GM12864 (cell line): ENCODE measurements at regions not wholly inside any gene's neighbourhood (a gene's known extent, or its start where the extent isn't known, plus 50 kb on each side); places are given as distances from the start of the nearest gene placed in this dataset.

Experiments used
- DNase-seq: peaks from one replicate; pipeline ENCODE4 v3.0.0-alpha.2; 2011; ENCODE audit warnings: low read depth
- H3K4me3 ChIP-seq: 2 replicates; pipeline ENCODE4 v1.5.1; 2011; ENCODE audit warnings: mild to moderate bottlenecking, low read depth, low read length, control low read depth
- TF ChIP-seq, protein P1 (sequence below): IDR thresholded peaks from 2 replicates; pipeline ENCODE4 v1.5.1; 2011; ENCODE audit warnings: low read depth, mild to moderate bottlenecking, moderate library complexity, low read length, control low read depth, inconsistent platforms; ENCODE audit errors: missing control alignments

DNA sequence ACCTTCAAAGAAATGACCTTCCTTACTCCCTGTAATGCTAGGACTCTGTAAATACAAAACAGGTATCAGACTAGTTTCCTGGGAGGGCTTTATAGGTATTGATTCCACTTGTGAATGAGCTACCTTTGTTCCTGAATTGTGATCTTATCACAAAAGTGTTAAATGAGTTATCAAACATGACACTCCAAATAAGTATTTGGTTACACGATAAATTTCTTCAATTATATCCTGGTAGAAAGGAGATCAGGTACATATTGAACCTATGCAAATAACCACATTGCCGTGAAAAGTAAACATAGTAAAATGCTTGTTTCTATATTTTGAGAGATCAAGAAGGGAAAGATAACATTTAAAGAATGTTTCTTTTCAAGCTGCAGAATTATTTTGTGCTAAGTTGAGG is 285.3 kb downstream of the HIVEP2 start:
- TF ChIP-seq, protein P1, sequence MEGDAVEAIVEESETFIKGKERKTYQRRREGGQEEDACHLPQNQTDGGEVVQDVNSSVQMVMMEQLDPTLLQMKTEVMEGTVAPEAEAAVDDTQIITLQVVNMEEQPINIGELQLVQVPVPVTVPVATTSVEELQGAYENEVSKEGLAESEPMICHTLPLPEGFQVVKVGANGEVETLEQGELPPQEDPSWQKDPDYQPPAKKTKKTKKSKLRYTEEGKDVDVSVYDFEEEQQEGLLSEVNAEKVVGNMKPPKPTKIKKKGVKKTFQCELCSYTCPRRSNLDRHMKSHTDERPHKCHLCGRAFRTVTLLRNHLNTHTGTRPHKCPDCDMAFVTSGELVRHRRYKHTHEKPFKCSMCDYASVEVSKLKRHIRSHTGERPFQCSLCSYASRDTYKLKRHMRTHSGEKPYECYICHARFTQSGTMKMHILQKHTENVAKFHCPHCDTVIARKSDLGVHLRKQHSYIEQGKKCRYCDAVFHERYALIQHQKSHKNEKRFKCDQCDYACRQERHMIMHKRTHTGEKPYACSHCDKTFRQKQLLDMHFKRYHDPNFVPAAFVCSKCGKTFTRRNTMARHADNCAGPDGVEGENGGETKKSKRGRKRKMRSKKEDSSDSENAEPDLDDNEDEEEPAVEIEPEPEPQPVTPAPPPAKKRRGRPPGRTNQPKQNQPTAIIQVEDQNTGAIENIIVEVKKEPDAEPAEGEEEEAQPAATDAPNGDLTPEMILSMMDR: no peak
- no peak overlapping the region for H3K4me3 ChIP-seq
- DNase-seq: no peak

DNA sequence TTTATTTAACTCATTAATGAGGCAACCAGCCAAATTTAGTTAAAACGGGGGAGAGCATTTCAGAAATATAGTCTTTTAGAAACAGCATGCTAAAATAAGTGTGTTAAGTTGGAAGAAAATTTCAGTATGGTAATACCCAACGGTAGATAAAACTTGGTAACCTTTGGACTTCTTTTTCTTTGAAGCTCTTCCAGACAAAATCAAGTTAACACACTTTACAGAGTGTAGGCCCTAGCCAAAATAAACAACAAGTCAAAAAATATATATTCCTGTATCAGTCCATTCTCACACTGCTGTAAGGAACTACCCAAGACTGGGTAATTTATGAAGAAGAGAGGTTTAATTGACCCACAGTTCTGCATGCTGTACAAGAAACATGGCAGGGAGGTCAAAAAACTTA is 279.6 kb downstream of the HIVEP2 start:
- no peak for DNase-seq
- TF ChIP-seq, protein P1: no peak
- no peak overlapping the region for H3K4me3 ChIP-seq

DNA sequence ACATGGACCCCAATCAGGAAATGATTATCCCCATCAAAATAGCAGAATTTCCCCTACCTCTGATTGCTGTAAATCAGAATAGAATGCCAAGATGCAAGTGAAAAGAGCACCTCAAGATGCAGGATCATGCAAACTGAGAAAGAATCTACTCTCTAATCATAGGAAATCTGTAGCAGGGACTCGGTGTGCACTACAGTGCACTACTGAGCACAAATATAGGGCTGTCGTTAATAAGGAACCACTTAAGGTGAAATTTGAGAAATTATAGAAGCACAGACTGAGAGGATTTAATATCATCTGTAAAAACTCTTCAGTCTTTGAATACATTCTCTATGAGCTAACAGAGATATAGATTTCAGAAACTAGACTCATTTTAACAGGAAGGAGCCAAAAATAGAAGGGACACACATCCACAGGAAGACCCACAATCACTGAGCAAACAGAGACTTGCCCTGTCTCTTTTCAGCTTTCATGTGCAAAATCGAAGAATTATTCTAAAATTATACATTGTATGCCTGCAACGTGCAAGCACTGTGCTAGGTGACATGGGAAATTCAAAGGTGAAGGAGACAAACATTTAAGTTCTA is 278.3 kb downstream of the HIVEP2 start:
- no peak for DNase-seq
- TF ChIP-seq, protein P1: no peak
- no peak overlapping the region for H3K4me3 ChIP-seq

DNA sequence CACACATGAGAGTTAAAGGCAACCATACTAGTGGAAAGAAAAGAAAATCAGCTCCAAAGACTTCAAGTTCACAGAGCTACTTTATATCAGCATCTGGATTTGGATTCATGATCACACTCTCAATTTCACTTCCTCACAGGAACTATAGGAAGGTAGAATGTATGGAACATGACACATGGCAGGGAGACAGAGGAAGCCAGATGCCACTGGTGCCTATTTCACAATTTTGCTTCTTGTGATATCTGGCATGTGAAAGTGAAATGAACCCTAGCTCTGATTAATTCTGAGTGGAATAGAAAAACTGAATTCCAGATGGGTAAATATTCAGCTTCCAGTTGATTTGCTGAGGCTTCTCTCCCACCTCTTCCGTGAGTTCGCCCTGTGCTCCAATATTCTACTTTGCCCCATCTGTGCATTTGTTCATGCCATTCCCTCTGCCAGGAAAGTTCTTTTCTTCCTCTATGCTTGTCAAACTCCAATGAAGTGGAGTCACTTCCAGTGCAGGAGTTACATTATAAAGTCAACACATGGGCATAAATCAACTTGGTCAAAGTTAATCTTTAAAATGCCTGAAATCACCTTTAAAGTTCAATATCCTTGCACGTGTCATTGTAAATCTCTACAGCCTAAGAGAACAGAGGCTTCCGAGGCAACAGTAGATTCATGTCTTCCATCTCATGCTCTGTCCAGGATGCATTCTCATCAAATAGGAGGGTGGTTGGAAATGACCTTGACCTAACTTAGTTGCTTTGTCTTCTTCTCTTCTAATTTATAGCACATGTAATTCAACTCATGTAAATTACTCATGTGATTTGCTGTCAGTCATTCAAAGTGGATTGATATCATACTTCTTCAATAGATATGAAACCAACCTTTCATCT is 275.3 kb downstream of the HIVEP2 start:
- no peak for DNase-seq
- TF ChIP-seq, protein P1: no peak

DNA sequence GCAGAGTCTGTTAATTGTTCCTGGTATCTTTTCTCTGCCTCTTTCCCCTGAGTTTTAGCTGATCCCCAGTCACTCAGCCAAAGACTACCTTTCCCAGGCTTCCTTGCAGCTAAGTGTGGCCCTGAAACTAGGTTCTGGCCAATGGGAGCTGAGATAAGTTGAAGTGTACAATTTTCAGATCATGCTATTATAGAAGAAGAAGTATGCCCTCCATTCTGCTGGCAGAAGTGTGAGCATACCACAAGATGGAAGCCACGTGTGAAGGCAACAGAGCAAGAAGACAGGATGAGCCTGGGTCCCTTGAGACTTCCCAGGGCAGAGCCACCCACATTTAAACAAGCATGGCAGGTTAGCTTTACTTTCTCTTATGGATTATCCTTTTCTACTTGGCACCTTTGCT is 273.2 kb downstream of the HIVEP2 start:
- TF ChIP-seq, protein P1: no peak
- H3K4me3 ChIP-seq: no peak overlapping the region
- DNase-seq: peak; percentile 22

More for the DNA sequence above, 275.3 kb downstream of the HIVEP2 start:
- H3K4me3 ChIP-seq: no peak overlapping the region

DNA sequence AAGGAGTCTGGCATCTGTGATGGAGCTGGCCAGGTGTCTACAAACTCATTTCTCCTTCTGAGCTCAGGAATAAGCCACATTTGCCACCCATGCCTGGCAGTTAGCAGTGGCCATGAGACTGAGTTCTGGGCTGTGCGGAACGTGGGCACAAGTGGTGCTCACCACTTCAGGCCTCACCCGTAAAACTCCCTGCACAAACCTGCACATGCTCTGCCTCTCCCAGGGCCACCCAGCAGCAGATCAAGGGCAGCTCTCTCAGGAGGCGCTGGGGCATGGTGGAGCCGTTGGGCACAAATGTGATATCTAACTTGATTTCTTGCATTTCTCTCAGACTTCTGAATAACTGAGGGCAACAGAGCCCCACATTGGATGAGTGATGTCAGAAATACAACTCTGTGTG is 269.5 kb downstream of the HIVEP2 start:
- no peak for DNase-seq
- TF ChIP-seq, protein P1: no peak
- no peak overlapping the region for H3K4me3 ChIP-seq

GRCh38 chr6:142676027-142676443 is 268.9 kb downstream of the HIVEP2 start:
- no peak for DNase-seq
- no peak overlapping the region for H3K4me3 ChIP-seq
- TF ChIP-seq, protein P1: no peak
